NCI-H187 (cell line): ENCODE measurements at regions not wholly inside any gene's neighbourhood (a gene's known extent, or its start where the extent isn't known, plus 50 kb on each side); places are given as distances from the start of the nearest gene placed in this dataset.
A peak's percentile ranks its signal among the peaks of the same experiment; 100 is the strongest.

Source experiments
- DNase-seq, 2 experiments: peaks; one replicate each; lab custom pipeline; 2025; lab: John Stamatoyannopoulos, UW

DNA sequence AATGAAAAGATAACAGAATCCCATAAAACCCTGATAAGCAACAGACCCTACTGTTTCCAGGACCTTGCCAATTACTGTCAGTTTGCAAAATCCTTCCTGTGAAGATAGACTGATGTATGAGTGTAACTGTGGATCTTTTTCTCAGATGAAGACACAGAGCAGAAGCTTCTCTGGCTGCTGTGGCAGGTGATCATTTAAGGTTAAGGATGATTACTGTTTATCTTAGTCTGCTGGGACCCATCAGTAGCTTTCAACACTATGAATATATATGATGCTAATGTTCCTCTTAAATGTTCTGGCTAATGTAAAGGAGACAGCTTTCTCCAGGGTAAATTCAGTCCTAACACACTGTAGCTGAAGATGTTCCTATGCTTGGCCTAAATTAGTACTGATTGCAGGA, 56.0 kb upstream of the CTTNBP2 start:
- DNase-seq, result no peak

DNA sequence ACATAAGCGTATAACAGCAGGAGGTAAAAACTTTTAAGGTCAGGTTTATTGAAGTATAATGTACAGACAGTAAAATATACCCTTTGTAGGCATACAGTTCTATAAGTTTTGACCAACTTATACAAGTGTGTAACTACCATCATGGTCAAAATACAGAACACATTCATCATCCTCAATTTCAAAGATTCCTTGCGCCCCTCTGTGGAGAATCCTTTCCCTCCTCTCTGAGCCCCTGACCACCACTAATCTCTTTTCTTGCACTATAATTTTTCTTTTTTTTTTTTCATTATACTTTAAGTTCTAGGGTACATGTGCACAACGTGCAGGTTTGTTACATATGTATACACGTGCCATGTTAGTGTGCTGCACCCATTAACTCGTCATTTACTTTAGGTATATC, 58.1 kb upstream of the CTTNBP2 start:
- DNase-seq, result no peak

DNA sequence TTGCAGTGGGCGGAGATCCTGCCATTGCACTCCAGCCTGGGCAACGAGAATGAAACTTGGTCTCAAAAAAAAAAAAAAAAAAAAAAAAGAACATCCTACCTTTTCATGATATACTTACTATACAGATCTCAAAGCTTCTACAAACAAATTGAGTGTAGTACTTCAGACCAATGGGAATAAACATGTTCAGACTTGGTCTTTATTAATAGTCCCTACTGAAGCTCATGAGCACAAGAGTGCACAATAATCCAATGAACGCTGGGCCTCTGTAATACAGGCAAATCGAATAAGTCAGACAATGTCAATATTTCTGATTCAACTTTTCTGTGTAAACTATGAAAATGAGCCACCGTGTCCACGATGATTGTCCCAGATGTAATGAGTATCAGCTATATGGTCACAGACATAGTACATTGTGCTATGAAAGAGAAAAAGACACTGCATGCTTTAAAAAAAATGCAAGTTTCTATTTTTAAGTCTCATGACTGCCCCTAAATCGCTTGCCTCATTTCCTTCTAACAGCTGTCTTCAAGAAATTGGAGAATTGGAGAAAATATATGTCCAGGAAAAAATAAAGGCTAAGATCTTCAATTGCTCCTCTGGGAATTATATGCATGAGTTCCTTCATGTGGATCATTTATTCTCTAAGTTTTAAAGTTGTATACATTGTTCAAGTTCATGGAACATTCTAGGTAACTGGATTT, 64.0 kb upstream of the CTTNBP2 start:
- DNase-seq, result peak; percentile 35 to 37

DNA sequence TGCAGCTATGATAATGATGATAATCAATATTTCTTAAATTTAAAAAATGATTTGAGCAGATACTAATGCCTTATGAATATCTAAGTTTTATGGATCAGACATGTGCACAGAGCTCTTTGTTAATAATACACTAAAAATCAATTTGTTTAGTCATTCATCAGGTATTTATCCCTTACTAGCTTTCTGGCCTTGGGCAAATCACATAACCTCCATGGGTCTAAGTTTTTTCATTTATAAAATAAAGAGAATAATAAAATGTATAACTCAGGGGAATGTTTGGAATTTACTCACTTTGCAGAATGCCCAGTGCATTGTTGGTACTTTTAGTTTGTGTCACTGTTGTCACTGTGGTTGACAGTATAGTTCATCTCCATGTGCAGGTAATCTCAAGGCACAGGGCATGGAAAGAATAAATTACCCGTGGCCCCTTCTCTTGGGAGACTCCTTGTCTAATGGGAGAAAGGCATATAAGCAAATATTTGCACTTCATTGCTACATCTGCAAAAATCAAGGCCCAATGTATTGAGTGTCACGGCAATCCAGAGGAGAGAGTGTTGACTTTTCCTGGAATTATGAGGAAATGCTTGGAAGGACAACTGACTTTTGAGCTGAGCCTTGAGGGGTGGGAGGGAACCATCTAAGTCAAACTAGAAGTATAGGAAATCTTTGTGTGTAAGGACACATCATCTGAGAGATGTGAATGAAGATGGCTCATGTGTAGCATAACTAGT, 64.7 kb upstream of the CTTNBP2 start:
- peak; percentile 64 to 81 for DNase-seq

DNA sequence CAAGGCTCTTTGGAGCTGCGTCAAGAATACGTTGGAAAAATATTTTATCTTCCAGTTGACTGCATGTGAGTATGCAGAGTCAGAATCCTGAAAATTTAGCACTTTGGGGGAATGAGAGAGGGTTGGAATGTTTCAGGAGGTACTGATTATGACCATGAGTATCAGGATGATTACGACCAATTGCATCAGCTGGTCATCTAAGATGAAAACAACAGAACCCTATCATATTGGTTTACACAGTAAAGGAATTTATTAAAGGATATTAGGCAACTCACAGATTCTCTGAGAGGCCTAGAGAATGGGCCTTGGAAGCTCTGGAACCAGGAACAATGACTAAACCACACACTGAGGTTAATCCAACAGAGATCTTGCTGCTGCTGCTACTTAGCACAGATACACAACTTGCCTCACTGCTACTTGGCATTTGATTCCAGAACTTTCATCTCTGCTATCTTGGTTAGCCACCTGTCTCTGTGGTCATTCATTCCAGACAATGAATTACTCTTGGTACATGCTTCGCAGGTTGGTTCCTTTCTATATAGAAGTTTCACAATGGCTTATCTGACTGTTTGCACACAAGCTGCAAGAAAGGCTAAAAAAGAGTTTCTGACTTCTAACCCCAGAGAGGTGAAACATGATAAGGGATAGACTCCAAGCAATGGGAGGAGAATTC, 68.0 kb upstream of the CTTNBP2 start:
- DNase-seq, result no peak

DNA sequence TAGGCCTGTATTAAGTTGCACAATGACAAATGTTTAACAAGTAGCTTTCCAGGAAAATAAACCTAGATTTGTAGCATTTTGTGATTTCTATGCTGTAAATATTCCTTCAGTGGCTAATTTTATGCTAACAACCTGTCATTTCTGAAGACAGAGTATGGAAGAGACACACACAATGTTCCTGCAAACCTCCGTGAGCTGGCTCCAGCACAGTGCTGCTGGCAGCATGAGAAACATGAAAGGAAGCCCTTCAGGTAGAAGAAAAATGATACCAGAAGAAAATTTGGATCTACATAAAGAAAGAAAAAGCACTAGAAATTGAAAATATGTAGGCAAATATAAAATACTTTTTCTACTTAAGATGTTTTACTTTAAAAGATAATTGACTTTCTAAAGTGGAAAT, 69.5 kb upstream of the CTTNBP2 start:
- no peak for DNase-seq

DNA sequence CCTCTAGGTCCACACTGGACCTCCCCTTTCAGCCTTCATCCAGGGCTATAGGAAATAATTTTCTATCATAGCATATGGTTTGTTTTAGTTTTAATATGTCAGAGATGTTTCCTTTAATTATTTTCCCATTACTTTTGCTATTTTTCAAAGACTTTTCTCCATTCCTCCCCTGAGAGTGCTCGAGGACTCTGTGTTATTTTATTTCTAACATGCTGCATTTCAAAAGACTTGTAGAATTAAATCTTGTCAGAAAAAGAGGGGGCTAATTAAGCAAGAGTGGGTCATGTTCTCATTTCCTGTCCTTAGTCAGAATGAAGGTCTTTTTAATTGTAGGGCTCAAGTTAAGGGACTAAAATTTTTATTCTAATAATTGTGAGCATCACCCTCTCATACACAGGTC, 71.6 kb upstream of the CTTNBP2 start:
- no peak for DNase-seq

DNA sequence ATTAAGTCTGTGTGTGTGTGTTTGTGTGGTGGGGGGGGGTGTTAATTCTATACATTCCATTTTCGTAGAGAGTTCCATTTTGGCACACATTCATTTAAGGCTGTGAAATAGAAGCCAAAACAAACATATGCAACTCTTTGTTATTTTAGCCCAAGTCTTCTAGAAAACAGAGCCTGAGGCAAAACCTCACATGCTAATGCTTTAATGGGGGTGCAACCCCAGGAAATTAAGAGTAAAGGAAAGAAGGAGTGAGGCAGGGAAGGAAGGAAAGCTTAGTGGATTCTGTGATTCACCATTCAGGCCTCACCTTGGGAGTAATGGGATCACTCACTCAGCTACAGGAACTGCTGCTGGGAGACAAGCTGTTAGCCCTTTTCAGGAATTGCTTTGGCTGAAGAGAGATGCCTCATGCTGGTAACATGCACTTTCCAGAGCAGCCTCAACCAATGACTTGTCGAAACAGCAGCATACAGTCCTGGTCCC, 73.0 kb upstream of the CTTNBP2 start:
- no peak for DNase-seq

DNA sequence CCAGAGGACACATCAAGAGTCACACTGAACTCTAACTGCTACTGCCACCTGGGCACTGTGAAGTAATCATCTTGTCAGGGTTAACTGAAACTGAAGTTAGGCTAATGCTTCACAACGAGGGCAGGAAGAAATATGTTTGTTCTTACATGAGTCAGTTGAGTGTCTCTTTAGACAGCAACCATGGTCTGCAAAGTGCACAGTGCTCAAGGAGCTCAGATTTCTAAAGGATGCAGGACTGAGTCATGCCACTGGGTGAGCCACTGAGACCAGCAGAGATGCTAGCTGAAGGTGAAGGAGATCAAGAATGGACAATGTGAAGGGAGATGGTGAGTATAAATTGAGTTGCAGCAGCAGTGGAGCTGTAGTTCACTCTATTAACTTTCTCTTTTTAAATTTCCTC, 76.0 kb upstream of the CTTNBP2 start:
- no peak for DNase-seq

DNA sequence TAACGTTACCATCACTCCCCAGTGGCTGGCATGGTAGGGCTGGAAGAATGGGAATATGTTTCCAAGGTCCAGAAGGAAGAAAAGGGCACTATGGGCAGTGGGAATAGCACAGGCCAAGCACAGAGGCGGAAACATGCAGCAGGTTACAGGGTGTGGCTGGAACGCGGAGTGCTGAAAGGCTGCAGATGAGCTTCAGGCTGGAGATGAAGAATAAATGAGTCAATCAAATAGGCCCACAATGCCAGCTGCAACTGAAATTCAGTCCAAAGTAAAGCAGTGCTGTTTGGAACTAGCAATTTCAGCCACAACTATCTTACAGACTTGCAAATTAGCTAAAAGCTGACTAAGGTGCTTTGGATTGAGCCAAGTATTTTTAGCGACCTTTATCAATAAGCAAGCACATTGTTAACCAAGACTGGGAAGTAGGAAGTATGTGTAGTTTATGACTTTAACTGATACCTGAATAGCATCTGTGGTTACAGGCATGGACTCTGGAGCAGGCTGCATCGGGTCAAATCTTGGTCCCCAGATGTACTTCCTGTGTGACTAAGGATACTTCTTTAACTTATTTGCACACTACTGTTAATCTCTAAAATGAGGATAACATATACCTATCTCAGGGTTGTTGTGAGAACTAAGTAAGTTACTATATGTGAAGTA, 77.5 kb upstream of the CTTNBP2 start:
- no peak for DNase-seq

DNA sequence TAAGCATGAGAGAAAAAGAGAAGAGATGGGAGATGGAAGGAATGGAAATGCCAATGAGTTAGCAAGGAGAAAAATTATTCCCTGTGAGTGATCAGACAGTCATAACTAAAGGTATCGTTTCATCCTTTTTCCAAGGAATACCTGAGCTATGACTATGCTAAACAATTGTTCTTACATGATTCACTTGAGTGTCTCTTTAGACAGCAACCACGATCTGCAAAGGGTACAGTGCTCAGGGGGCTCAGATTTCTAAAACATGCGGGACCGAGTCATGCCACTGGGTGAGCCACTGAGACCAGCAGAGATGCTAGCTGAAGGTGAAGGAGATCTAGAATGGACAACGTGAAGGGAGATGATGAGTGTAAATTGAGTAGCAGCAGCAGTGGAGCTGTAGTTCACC, 78.0 kb upstream of the CTTNBP2 start:
- no peak for DNase-seq

DNA sequence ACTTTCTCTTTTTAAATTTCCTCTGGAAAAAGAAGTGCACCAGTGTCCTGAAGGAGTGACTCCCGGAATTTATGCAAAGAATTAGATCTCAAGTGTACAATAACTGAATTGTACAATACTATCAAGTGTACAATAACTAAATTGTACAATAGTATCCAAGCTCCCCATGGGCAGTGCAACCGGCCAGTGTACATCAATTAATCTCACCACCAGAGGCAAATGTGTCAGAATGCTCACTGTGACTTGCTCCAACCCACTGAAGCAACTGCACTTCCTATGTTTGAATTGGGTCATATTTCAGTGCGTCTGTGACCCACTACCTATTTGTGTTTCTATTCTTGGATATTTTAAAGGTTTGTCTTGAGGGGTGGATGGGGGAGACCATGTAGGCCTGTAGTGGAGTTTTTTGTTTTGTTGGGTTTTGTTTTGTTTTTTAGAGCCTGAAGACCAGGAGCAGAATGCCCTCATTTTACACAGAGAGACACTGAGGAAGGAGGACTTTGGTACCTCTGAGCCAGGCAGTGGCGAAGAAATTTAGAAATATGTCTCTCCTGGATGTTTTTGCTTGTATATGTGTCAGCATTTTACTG, 78.5 kb upstream of the CTTNBP2 start:
- DNase-seq, result no peak

DNA sequence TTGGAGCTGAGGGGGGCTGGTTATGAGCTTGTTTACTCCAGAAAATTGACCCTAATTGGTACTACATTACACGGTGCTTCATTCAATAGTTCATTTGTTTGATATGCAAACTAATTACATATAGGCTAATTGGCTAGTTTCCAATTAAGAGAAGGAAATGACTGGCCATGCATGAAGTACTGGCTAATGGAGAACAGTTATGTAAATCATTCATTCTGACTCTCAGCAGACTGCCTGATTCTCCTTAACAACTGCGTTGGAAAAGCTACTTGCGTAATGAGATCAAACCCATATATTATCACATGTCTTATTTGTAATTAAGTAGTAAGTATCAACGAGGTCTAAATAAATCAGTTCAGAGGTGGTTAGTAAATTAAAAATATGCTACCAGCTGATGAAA, 81.8 kb upstream of the CTTNBP2 start:
- no peak for DNase-seq

DNA sequence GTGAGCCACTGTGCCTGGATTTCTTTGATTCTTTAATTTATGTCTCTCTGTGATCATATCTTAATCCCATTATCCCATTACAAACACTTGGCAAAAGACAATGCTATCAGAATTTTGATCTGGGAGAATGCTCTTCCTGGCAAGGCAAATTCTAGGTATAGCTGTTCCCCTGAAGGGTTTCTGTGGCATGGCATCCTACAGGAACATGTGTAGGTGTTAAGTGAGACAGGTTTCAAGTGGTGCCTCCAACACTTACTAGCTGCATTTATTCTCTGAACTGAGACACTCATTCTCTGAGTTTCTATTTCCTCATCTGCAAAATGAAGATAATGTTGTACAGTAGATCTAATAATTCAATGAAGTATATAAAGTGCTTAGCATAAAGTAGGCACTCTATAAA, 87.1 kb upstream of the CTTNBP2 start:
- DNase-seq, result no peak

DNA sequence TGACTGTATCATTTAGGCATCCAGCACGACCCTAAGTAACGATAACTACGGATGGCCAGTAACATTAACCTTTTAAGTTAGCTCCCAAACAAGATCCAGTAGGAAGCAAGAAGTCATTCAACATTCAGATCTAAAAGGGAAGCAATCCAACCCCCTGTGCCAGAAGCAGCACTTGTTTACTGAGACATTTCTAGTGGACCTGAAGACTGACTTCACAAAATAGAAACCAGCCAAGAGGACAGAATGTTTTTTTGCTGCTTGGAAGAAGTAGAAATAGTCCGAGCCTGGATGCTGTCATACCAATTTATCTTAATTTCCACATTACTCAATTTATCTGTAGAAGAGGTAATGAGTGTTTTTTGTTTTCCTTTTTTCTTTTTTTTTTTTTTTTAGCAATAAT, 88.0 kb upstream of the CTTNBP2 start:
- no peak for DNase-seq

DNA sequence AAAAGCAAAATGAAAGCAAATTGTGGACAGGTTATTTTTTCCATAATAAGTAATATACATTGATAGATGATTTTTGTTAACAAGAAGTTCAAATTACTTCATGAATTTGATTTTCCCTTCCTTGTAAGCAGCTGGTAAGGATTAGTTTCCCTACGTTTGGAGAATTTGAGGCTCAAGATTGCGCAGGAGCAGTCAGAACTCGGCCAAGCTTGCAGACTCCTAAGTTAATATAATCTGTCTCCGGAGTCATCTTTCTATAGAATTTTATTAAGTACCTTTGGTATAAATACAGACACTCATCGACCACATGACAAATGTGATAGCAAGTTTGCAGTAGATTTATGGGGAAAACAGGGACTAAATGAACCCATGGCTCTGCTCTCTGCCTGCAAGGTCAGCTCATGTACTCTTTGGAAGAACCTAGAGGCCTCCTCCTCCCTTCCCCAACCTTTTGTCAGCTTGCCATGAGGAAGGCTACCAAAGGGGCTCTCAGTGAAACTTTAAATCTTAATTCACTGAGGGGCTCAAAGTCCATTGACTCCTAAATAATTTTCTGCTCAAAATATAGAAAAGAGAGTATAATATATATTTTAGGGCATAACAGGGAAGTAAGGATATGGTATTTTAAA, 89.2 kb upstream of the CTTNBP2 start:
- no peak for DNase-seq

DNA sequence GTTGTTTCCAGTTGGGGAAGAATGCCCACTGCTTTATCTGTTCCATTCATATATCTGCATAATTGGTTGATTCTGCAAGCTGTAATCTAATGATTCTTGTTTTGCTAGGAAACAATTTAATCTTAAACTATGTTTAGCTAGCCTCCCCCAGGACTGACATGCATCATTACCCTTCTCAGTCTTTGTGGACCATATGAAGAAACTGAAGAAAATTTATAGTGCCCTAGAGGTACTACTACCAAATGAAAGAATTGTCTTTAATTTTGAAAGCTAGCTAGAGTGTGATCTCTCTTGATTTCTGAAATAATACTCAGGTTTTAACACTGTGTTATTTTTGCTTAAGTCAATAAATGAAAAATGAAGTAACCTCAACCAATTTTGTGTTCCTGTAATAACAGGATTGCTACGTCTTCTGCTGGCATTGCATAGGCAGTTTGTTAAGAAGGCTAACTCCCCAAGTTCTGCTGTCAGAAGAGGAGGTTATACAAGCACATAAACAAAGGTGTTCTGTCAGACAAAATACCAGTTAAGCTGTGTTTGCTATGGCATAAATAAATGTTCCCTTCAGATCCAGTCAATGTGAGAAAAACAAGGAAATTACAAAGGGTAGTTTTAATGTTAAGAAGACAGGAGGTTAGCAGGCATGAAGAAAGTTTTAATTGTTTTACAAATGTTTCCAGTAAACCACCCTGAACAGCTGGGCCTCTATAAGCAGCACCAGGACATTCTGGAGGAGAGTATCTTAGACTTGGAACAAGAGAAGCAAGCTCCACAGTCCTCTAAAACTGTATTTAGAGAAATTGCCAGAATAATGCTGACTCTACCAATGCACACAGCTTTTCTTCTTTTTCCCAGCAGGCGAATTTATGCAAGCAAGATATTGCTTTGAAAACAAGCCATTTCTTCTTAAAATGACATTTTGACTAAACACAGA, 90.3 kb upstream of the CTTNBP2 start:
- DNase-seq, result no peak

DNA sequence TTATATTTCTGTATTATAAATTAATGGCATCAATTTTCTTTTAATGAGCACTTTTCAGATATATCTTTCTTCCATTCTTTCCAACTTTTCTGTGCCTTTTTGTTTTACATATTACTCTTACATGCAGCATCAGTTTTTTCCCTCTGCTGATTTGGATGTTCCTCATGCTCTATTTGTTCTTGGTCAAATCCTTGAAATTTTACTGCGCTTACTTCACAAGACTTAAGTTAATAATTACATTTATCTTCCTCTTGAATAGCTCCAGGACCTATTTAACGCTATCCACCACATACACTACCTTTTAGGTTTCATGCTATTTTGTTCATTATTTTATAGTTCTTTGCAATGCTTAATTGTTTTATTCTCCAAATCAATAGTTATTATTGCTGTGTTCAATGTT, 97.6 kb upstream of the CTTNBP2 start:
- no peak for DNase-seq

DNA sequence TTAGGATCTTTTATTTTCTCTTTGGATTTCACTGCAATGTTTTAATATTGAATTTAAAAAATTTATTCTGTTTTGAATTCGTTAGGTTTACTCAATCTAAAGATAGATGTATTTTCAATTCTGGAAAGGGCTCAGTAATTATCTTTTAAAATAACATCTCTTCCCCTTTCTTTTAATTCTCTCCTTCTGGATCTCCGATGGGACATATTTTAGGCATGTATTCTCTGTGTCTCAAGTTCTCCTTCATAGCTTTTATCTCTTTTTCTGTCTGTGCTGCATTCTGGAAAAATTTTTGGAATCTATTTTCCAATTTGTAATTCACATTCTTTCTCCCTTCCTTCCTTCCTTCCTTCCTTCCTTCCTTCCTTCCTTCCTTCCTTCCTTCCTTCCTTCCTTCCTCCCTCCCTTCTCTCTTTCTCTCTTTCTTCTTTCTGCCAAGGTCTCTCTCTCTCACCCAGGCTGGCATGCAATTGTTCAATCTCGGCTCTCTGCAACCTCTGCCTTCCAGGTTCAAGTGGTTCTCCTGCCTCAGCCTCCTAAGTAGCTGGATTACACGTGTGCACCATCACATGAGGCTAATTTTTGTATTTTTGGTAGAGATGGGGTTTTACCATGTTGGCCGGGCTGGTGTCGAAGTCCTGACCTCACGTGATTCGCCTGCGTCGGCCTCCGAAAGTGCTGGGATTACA, 98.5 kb upstream of the CTTNBP2 start:
- DNase-seq, result no peak

DNA sequence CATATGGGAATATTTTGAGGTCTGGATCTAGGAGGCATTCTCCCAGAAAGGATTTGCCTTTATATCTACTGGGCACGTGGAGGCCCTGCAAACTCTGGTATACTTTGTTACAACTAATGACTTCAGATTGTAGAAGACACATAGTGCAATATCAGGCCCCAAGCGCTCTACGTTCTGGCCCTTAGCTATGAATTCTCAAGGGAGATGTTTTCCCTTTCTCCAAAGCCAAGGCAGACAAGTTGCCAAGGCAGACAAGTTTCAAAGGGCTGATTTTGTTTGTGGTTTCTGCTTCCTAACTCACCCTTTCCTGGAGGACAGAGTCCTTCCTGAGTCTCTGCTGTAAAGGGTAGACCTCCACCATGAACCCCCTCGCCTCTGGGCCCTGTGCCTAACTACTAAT, 99.4 kb upstream of the CTTNBP2 start:
- DNase-seq, result no peak
